GM12872 (cell line): ENCODE measurements at regions not wholly inside any gene's neighbourhood (a gene's known extent, or its start where the extent isn't known, plus 50 kb on each side); places are given as distances from the start of the nearest gene placed in this dataset.

Experiments
- CTCF ChIP-seq: IDR thresholded peaks from 3 replicates; pipeline ENCODE4 v1.5.1; 2011; ENCODE audit warnings: low read depth, mild to moderate bottlenecking, low read length, moderate library complexity; ENCODE audit not compliant: insufficient read depth

- TF ChIP-seq CTCF, result no peak
These were observed 494.7 kb upstream of the NECTIN3 start for GRCh38 chr3:110576960-110577359.

GRCh38 chr3:110577854-110578253, 493.8 kb upstream of the NECTIN3 start:
- TF ChIP-seq CTCF, result no peak

- TF ChIP-seq CTCF, result no peak
These were observed 491.6 kb upstream of the NECTIN3 start for GRCh38 chr3:110579840-110580550.

GRCh38 chr3:110583373-110583935, 488.2 kb upstream of the NECTIN3 start:
- no peak for TF ChIP-seq CTCF

- TF ChIP-seq CTCF, result no peak
These were observed 482.7 kb upstream of the NECTIN3 start for GRCh38 chr3:110588906-110589305.

GRCh38 chr3:110589341-110589740, 482.3 kb upstream of the NECTIN3 start:
- TF ChIP-seq CTCF, result no peak

- TF ChIP-seq CTCF, result no peak
These were observed 477.9 kb upstream of the NECTIN3 start for GRCh38 chr3:110593749-110594148.
